WTC11 (cell line): ENCODE measurements at regions not wholly inside any gene's neighbourhood (a gene's known extent, or its start where the extent isn't known, plus 50 kb on each side); places are given as distances from the start of the nearest gene placed in this dataset.

Experiments
- ATAC-seq: fragments of 200-7000 bp; cut with Tn5 transposase; 2 replicates; pipeline ENCODE4 v1.10.0; 2021; ENCODE audit warnings: mild to moderate bottlenecking, moderate library complexity
- CTCF ChIA-PET: fragments of 300-600 bp; sonication (Branson Sonifier 250); formaldehyde crosslinking; loops from one replicate; lab custom pipeline; 2021; ENCODE audit warnings: antibody characterized with exemption; lab: Charles Lee
- POLR2A ChIA-PET: fragments of 350-600 bp; sonication (Branson Sonifier 250); formaldehyde crosslinking; loops from one replicate; lab custom pipeline; 2021; ENCODE audit warnings: antibody characterized with exemption; lab: Charles Lee
- DNase-seq: peaks from one replicate; pipeline ENCODE4 v3.0.0; 2021; ENCODE audit warnings: low spot score
- H3K27ac Mint-ChIP-seq: 2 replicates; pipeline ENCODE4 v1.8.0; 2021; ENCODE audit warnings: mixed read lengths
- H3K27me3 Mint-ChIP-seq: 2 replicates; pipeline ENCODE4 v1.8.0; 2021; ENCODE audit warnings: low read depth, mild to moderate bottlenecking, moderate library complexity, mixed read lengths
- H3K36me3 Mint-ChIP-seq: 2 replicates; pipeline ENCODE4 v1.8.0; 2021; ENCODE audit warnings: mixed read lengths
- H3K4me1 Mint-ChIP-seq: 2 replicates; pipeline ENCODE4 v1.8.0; 2022; ENCODE audit warnings: mixed read lengths
- H3K4me3 Mint-ChIP-seq: 2 replicates; pipeline ENCODE4 v1.8.0; 2021; ENCODE audit warnings: mild to moderate bottlenecking, moderate library complexity, mixed read lengths
- H3K9me3 Mint-ChIP-seq: 2 replicates; pipeline ENCODE4 v1.8.0; 2021; ENCODE audit warnings: mixed read lengths
- AFF4 ChIP-seq: sonication (generic); formaldehyde crosslinking; IDR thresholded peaks from 2 replicates; pipeline ENCODE4 v1.8.1; 2023; ENCODE audit warnings: mild to moderate bottlenecking, missing genetic modification reagents, borderline replicate concordance
- AR ChIP-seq: fragments of 250-450 bp; sonication (Bioruptor Pico); IDR thresholded peaks from 2 replicates; pipeline ENCODE4 v1.9.0; 2021; ENCODE audit warnings: mild to moderate bottlenecking
- ATF1 ChIP-seq: sonication (generic); formaldehyde crosslinking; IDR thresholded peaks from 2 replicates; pipeline ENCODE4 v1.8.1; 2023; ENCODE audit warnings: mild to moderate bottlenecking, moderate library complexity, missing genetic modification reagents
- ATF2 ChIP-seq: sonication (generic); formaldehyde crosslinking; IDR thresholded peaks from 2 replicates; pipeline ENCODE4 v1.8.1; 2022; ENCODE audit warnings: low read depth, missing genetic modification reagents, borderline replicate concordance
- ATF3 ChIP-seq: sonication (generic); formaldehyde crosslinking; conservative IDR thresholded peaks from 2 replicates; pipeline ENCODE4 v1.8.1; 2022; ENCODE audit warnings: mild to moderate bottlenecking, missing genetic modification reagents
- ELF4 ChIP-seq: sonication (generic); formaldehyde crosslinking; IDR thresholded peaks from 2 replicates; pipeline ENCODE4 v1.8.1; 2022; ENCODE audit warnings: low read depth, mild to moderate bottlenecking, moderate library complexity, missing genetic modification reagents
- EMX1 ChIP-seq: fragments of 250-450 bp; sonication (Bioruptor Pico); IDR thresholded peaks from 2 replicates; pipeline ENCODE4 v1.8.0; 2021; ENCODE audit warnings: mild to moderate bottlenecking
- ETV6 ChIP-seq: sonication (generic); formaldehyde crosslinking; IDR thresholded peaks from 2 replicates; pipeline ENCODE4 v1.8.1; 2022; ENCODE audit warnings: mild to moderate bottlenecking, missing genetic modification reagents
- FOXP4 ChIP-seq: sonication (generic); formaldehyde crosslinking; IDR thresholded peaks from 2 replicates; pipeline ENCODE4 v1.8.0; 2022; ENCODE audit warnings: mild to moderate bottlenecking, missing genetic modification reagents
- GTF2I ChIP-seq: fragments of 250-450 bp; sonication (Bioruptor Pico); conservative IDR thresholded peaks from 2 replicates; pipeline ENCODE4 v1.4.0; 2021; ENCODE audit warnings: mild to moderate bottlenecking
- IRF2 ChIP-seq: sonication (generic); formaldehyde crosslinking; IDR thresholded peaks from 2 replicates; pipeline ENCODE4 v1.8.0; 2022; ENCODE audit warnings: low read depth, missing genetic modification reagents, borderline replicate concordance
- MXD4 ChIP-seq: fragments of 250-450 bp; sonication (Bioruptor Pico); IDR thresholded peaks from 2 replicates; pipeline ENCODE4 v1.8.0; 2021; ENCODE audit warnings: mild to moderate bottlenecking, moderate library complexity, borderline replicate concordance
- NFATC4 ChIP-seq: fragments of 250-450 bp; sonication (Bioruptor Pico); IDR thresholded peaks from 2 replicates; pipeline ENCODE4 v1.9.0; 2021; ENCODE audit warnings: mild to moderate bottlenecking
- NFYB ChIP-seq: sonication (generic); formaldehyde crosslinking; conservative IDR thresholded peaks from 2 replicates; pipeline ENCODE4 v1.8.0; 2022; ENCODE audit warnings: low read depth, missing genetic modification reagents
- PREB ChIP-seq: sonication (generic); formaldehyde crosslinking; IDR thresholded peaks from 2 replicates; pipeline ENCODE4 v1.8.1; 2022; ENCODE audit warnings: mild to moderate bottlenecking, missing genetic modification reagents, moderate library complexity, borderline replicate concordance
- PRRX2 ChIP-seq: fragments of 250-450 bp; sonication (Bioruptor Pico); IDR thresholded peaks from 2 replicates; pipeline ENCODE4 v1.8.0; 2021; ENCODE audit warnings: mild to moderate bottlenecking
- RELA ChIP-seq: sonication (generic); formaldehyde crosslinking; IDR thresholded peaks from 2 replicates; pipeline ENCODE4 v1.8.1; 2022; ENCODE audit warnings: missing genetic modification reagents, mild to moderate bottlenecking, borderline replicate concordance
- SP1 ChIP-seq: sonication (generic); formaldehyde crosslinking; conservative IDR thresholded peaks from 2 replicates; pipeline ENCODE4 v1.8.1; 2022; ENCODE audit warnings: missing genetic modification reagents
- TEAD4 ChIP-seq: sonication (generic); formaldehyde crosslinking; IDR thresholded peaks from 2 replicates; pipeline ENCODE4 v1.8.0; 2022; ENCODE audit warnings: mild to moderate bottlenecking, missing genetic modification reagents
- TP53 ChIP-seq: sonication (generic); formaldehyde crosslinking; IDR thresholded peaks from 2 replicates; pipeline ENCODE4 v1.8.1; 2023; ENCODE audit warnings: mild to moderate bottlenecking, missing genetic modification reagents
- ZBTB21 ChIP-seq: sonication (generic); formaldehyde crosslinking; IDR thresholded peaks from 2 replicates; pipeline ENCODE4 v1.8.1; 2023; ENCODE audit warnings: mild to moderate bottlenecking, missing genetic modification reagents, borderline replicate concordance
- ZNF281 ChIP-seq: sonication (generic); formaldehyde crosslinking; IDR thresholded peaks from 2 replicates; pipeline ENCODE4 v1.8.0; 2023; ENCODE audit warnings: mild to moderate bottlenecking, missing genetic modification reagents
- ZNF671 ChIP-seq: fragments of 250-450 bp; sonication (Bioruptor Pico); IDR thresholded peaks from 2 replicates; pipeline ENCODE4 v1.8.0; 2021; ENCODE audit warnings: mild to moderate bottlenecking

GRCh38 chr4:28759064-28759463 is 1898.4 kb downstream of the STIM2 start:
- no peaks in the 10 kb centered on the region for H3K27me3 Mint-ChIP-seq
- H3K36me3 Mint-ChIP-seq = peaks cover 3% of the 10 kb centered on the region; the same call in 1 of the 2 replicates
- peaks cover 19% of the 10 kb centered on the region for H3K4me1 Mint-ChIP-seq
- CTCF ChIA-PET = no interaction called here
- POLR2A ChIA-PET = no interaction called here
- TF ChIP-seq ATF3 (CRISPR knock-in tag) = no peak
- TF ChIP-seq PREB = no peak
- no peak for TF ChIP-seq ZNF671
- TF ChIP-seq RELA (CRISPR knock-in tag) = no peak
- TF ChIP-seq GTF2I (CRISPR knock-in tag) = no peak
- TF ChIP-seq MXD4 (CRISPR knock-in tag) = no peak
- no peak for TF ChIP-seq ATF1 (CRISPR knock-in tag)
- TF ChIP-seq AR (CRISPR knock-in tag) = no peak
- no peak for TF ChIP-seq EMX1 (CRISPR knock-in tag)
- no peak for TF ChIP-seq TP53
- TF ChIP-seq FOXP4 (CRISPR knock-in tag) = no peak
- no peak for TF ChIP-seq ZNF281 (CRISPR knock-in tag)
- no peak for TF ChIP-seq ETV6 (CRISPR knock-in tag)
- no peak for TF ChIP-seq IRF2 (CRISPR knock-in tag)
- TF ChIP-seq NFYB = no peak
- no peak for TF ChIP-seq ELF4 (CRISPR knock-in tag)
- peaks cover 10% of the 10 kb centered on the region for H3K9me3 Mint-ChIP-seq
- no peak for DNase-seq
- no peak overlapping the region for H3K27ac Mint-ChIP-seq
- H3K4me3 Mint-ChIP-seq = no peak overlapping the region
- no peak for ATAC-seq

- H3K27ac Mint-ChIP-seq = no peak overlapping the region
- H3K4me1 Mint-ChIP-seq = peaks cover 10% of the 10 kb centered on the region
- H3K4me3 Mint-ChIP-seq = no peak overlapping the region
- ChIA-PET POLR2A (no interaction called here), CTCF (no interaction called here)
- H3K27me3 Mint-ChIP-seq = no peaks in the 10 kb centered on the region
- H3K9me3 Mint-ChIP-seq = peaks cover 13% of the 10 kb centered on the region
- no peak for DNase-seq
- peaks cover 3% of the 10 kb centered on the region; the same call in 1 of the 2 replicates for H3K36me3 Mint-ChIP-seq
- ATAC-seq = no peak
- TF ChIP-seq SP1 (CRISPR knock-in tag) = no peak
- TF ChIP-seq AFF4 = no peak
- no peak for TF ChIP-seq PRRX2 (CRISPR knock-in tag)
- TF ChIP-seq TEAD4 (CRISPR knock-in tag) = no peak
- TF ChIP-seq NFATC4 = no peak
- no peak for TF ChIP-seq ZBTB21 (CRISPR knock-in tag)
- no peak for TF ChIP-seq ATF2 (CRISPR knock-in tag)
- no peak for TF ChIP-seq ZNF671
These were observed 1899.4 kb downstream of the STIM2 start for GRCh38 chr4:28760003-28760402.
